ENCODE measurements at regions not wholly inside any gene's neighbourhood (a gene's known extent, or its start where the extent isn't known, plus 50 kb on each side); places are given as distances from the start of the nearest gene placed in this dataset.

GRCh38 chr9:89655990-89656657, 51.3 kb downstream of the GADD45G start:
- Histone ChIP-seq H3K27ac (no peak overlapping the region), H3K9me3 (ENCODE audit: low read depth) (no peaks in the 10 kb centered on the region), H3K27me3 (no peaks in the 10 kb centered on the region), H3K4me3 (no peak overlapping the region), H3K4me1 (ENCODE audit: low read depth) (peaks cover 2% of the 10 kb centered on the region), H3K36me3 (no peaks in the 10 kb centered on the region)
- peak in 1 of 2 donors; percentile 4 for DNase-seq (ENCODE audit: low read depth in 1 of 2, low spot score in 1 of 2)
- no peak for TF ChIP-seq CTCF (IDR thresholded peaks at IDR 0.05; ENCODE audit: low read depth, low read length)

- no peak for DNase-seq (ENCODE audit: low read depth in 1 of 2, low spot score in 1 of 2)
- Histone ChIP-seq H3K36me3 (no peaks in the 10 kb centered on the region), H3K9me3 (ENCODE audit: low read depth) (no peaks in the 10 kb centered on the region), H3K4me1 (ENCODE audit: low read depth) (peaks cover 11% of the 10 kb centered on the region), H3K4me3 (no peak overlapping the region), H3K27me3 (no peaks in the 10 kb centered on the region), H3K27ac (no peak overlapping the region)
- TF ChIP-seq CTCF (IDR thresholded peaks at IDR 0.05; ENCODE audit: low read depth, low read length) = no peak
Measured at GRCh38 chr9:89657295-89657694, 52.5 kb downstream of the GADD45G start.

- Histone ChIP-seq H3K4me1 (ENCODE audit: low read depth) (peaks cover 14% of the 10 kb centered on the region), H3K4me3 (no peak overlapping the region), H3K36me3 (no peaks in the 10 kb centered on the region), H3K27ac (no peak overlapping the region), H3K9me3 (ENCODE audit: low read depth) (no peaks in the 10 kb centered on the region), H3K27me3 (no peaks in the 10 kb centered on the region)
- DNase-seq (ENCODE audit: low read depth in 1 of 2, low spot score in 1 of 2) = no peak
- no peak for TF ChIP-seq CTCF (IDR thresholded peaks at IDR 0.05; ENCODE audit: low read depth, low read length)
Measured at GRCh38 chr9:89657765-89658164, 53.0 kb downstream of the GADD45G start.

- H3K27me3 ChIP-seq = no peaks in the 10 kb centered on the region
- no peak for DNase-seq (ENCODE audit: low read depth in 1 of 2, low spot score in 1 of 2)
- no peaks in the 10 kb centered on the region for H3K9me3 ChIP-seq (ENCODE audit: low read depth)
- H3K4me3 ChIP-seq = no peak overlapping the region
- no peak for TF ChIP-seq CTCF (IDR thresholded peaks at IDR 0.05; ENCODE audit: low read depth, low read length)
- H3K4me1 ChIP-seq (ENCODE audit: low read depth) = peaks cover 14% of the 10 kb centered on the region
- no peak overlapping the region for H3K27ac ChIP-seq
- H3K36me3 ChIP-seq = no peaks in the 10 kb centered on the region
Measured at GRCh38 chr9:89658401-89658800, 53.6 kb downstream of the GADD45G start.

GRCh38 chr9:89658931-89659330, 54.1 kb downstream of the GADD45G start:
- no peak for DNase-seq (ENCODE audit: low read depth in 1 of 2, low spot score in 1 of 2)
- H3K27me3 ChIP-seq = no peaks in the 10 kb centered on the region
- no peak overlapping the region for H3K4me3 ChIP-seq
- TF ChIP-seq CTCF (IDR thresholded peaks at IDR 0.05; ENCODE audit: low read depth, low read length) = no peak
- no peaks in the 10 kb centered on the region for H3K9me3 ChIP-seq (ENCODE audit: low read depth)
- H3K4me1 ChIP-seq (ENCODE audit: low read depth) = peaks cover 14% of the 10 kb centered on the region
- no peak overlapping the region for H3K27ac ChIP-seq
- H3K36me3 ChIP-seq = no peaks in the 10 kb centered on the region

Data from cardiac muscle cell (in vitro differentiated cells and primary cell).